IPS-NIHi7 (cell line): ENCODE measurements at regions not wholly inside any gene's neighbourhood (a gene's known extent, or its start where the extent isn't known, plus 50 kb on each side); places are given as distances from the start of the nearest gene placed in this dataset.

ENCODE experiments used
- DNase-seq: peaks from one replicate; pipeline ENCODE4 v3.0.0; 2012; ENCODE audit warnings: mixed read lengths; ENCODE audit errors: extremely low spot score

DNA sequence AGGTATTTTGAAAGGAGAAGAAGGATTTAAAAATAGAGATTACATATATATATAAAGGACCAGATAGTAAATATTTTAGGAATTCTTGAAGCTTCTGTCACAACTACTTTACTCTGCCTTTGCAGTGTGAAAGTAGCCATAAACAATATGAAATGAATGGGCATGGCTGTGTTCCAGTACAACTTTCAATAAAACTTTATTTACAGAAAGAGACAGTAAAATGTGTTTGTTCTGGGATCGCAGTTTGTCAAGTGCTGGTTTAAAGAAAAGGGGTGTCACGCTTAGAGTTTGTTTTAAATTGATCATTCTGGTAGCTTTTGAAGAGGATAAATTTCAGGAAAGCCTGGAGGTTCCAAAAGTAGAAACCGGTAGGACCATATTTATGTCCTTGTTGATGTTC lies 176.1 kb upstream of the HS3ST1 start:
- no peak for DNase-seq

DNA sequence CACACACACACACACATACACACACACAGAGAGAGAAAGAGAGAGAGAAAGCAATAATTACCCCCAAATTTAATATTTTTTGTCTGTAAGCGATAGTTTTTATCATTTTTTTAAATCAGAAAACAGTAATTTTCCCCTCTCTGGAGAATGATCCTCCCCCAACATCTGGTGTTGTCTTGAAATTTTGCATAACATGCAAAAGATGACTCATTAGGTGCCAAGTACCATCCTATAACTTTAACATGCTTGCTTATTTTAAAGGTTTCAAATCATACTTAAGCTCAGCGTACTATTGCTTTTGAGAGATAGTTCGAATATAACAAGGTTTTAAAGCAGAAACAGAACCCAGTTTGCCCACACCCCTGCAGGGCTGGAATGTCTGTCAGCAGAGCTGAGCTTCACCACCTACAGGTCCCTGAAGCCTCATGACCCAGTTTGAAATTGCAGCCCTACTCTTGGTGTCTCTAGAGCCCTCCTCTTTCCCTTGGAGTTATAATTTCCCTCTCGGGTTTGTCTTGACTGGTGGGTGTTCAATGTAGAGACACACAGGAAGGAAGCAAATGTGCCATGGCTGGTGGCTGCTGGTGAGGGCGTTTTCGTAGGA lies 175.0 kb upstream of the HS3ST1 start:
- no peak for DNase-seq

- no peak for DNase-seq
Measured at GRCh38 chr4:11602606-11603340, 174.1 kb upstream of the HS3ST1 start.

- DNase-seq: no peak
Measured at GRCh38 chr4:11599064-11599463, 170.4 kb upstream of the HS3ST1 start.

DNA sequence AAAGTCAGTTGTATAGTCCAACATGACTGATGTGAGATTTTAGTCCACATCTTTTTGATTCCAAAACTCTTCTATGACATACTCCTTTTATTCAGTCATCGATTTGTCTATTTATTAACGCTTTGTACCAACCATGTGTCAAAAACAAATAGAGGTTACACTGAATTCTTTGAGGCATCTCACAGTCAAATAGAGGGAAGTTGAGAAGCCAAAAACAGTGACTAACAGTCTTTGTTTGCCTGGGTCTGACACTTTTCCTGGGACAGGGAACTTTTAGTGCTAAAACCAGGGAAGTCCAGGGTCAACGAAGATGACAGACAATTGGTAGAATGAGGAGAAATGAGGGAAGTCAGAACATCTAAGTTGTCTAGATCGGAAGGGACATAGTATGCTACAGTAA lies 169.9 kb upstream of the HS3ST1 start:
- DNase-seq: no peak

DNA sequence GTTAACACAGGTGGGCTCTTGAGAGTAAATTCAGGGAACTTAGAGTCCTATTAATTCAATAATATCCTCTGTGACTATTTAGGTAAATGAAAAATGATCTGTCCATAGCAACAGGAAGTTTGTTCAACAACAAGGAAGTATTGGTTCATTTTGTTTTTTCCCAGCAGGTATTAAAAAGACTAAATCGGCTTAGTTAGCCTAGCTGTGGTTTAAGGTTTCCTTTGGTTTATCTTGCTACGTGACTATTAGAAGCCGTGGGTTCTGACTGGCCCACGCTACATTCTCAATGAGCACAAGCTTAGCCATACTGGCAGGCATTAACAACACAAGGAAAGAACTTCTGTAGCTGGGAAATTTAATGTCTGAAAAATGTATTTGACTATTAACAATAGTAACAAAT lies 168.8 kb upstream of the HS3ST1 start:
- DNase-seq: no peak

DNA sequence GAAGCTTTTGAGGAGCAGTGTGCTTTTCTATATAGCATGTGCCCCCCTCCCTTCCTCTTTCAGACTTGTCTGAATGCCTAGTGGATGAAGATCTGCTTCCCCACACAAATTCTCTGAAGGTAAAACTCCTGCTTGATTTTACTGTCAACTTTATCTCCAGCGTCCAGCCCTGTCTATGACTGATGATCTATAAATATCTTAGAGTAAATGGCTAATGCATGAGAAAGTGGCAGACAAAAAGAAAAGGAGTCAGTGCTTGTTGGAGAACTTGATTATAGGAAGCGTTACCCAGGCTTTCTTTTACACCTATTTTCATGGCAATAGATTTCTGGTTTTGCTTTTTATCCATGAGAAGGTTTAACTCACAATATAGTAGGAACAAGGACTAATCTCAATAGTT lies 168.3 kb upstream of the HS3ST1 start:
- no peak for DNase-seq

DNA sequence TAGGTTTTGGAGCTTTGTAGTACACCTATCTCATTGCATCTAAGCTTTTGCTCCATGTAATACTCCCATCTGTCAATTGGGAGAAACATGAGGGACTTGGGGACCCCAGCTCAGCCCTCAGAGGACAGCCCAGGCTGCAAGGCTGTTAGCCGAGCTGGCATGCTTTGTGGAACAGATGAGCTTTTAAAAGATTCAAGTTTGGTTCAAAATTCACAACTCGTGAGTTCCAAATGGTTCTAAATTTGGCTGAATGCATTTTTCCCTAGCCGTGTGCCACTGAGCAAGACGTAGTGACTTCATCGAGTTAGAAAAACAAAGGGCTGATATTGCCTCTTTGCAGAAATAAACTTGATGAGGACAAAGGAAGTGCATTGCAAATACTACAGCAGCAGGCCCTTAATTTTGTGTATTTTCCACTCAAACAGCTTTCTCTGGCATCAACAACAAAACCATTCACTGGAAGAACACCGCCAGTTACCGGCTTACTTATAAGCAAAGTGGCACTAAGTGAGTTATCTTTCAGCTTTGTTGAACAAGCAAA lies 165.0 kb upstream of the HS3ST1 start:
- no peak for DNase-seq

- DNase-seq: no peak
Measured at GRCh38 chr4:11592276-11592675, 163.6 kb upstream of the HS3ST1 start.

- no peak for DNase-seq
Measured at GRCh38 chr4:11590132-11590531, 161.4 kb upstream of the HS3ST1 start.

- no peak for DNase-seq
Measured at GRCh38 chr4:11589676-11590075, 161.0 kb upstream of the HS3ST1 start.

DNA sequence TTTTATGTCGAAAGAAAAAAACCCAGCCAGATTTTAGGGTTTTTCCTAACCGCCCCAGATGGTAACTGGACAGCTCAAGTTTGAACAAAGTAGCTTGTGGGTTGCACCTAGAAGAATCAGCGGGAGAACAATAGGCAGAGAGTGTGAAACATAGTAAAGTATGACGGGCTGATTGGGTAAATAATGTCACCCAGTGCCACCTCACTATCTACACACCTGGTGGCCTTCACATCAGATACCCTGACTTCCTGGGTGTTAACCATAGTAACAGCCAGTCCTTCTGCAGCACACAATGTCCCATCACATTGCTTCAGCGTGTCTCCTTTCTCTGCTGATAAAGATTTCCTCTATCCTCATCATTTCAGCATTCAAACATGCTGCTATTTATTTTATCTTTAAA lies 159.1 kb upstream of the HS3ST1 start:
- no peak for DNase-seq

- no peak for DNase-seq
Measured at GRCh38 chr4:11585506-11585905, 156.8 kb upstream of the HS3ST1 start.

GRCh38 chr4:11568511-11568910 lies 139.8 kb upstream of the HS3ST1 start:
- DNase-seq: no peak

- no peak for DNase-seq
Measured at GRCh38 chr4:11566444-11567022, 137.8 kb upstream of the HS3ST1 start.

- DNase-seq: no peak
Measured at GRCh38 chr4:11565899-11566298, 137.2 kb upstream of the HS3ST1 start.

DNA sequence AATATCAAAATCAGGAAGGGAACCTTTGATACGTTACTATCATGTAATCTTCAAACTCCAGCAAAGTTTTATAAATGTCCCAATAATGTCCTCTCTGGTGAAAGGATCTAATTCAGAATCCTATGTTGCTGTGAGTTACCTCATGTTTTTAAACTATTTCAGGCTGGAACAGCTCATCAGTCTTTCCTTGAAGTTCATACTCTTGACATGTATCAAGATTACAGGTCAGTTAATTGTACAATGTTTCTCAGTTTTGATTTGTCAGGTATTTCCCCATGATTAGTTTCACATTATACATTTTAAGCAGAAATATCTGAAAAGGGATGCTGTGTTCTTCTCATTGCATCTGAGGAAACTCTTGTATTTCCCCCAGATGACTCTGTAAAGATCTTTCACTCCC lies 136.5 kb upstream of the HS3ST1 start:
- no peak for DNase-seq

DNA sequence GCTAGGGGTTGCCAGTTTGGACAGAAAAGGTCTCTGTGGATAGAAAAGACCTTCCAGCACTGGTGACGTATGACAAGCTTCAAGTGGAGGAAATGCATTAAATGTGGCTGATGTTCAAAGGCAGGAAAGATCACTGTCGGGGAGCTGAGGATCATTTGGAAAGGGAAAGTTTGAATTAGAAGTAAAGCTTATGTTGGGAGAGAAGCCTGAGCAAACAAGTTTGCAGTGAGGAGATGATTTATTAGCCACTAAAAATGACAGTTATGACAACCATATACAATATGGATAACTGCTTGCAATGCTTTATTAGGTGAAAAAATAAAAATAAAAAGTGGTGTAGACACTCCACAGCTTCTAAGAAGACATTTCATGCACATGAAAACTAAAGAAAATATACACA lies 135.3 kb upstream of the HS3ST1 start:
- no peak for DNase-seq

DNA sequence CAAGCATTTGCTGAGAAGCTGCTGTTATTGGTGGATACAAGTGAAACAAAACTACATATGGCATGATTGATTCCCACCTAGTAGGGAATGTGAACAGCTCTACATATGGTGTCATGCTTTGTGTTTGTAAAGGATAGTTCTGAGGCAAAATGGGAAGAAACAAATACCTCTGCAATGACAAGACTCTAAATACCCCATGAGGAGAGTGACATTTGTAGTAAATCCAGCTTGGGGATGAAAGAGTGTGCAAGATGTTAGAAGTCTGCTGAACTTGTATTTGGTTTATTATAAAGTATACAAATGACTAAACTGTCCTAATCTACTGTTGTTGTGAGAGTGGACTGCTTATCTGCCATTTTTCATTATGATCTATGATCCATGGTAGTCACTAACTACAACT lies 120.8 kb upstream of the HS3ST1 start:
- DNase-seq: no peak

- DNase-seq: no peak
Measured at GRCh38 chr4:11548597-11549082, 119.9 kb upstream of the HS3ST1 start.

DNA sequence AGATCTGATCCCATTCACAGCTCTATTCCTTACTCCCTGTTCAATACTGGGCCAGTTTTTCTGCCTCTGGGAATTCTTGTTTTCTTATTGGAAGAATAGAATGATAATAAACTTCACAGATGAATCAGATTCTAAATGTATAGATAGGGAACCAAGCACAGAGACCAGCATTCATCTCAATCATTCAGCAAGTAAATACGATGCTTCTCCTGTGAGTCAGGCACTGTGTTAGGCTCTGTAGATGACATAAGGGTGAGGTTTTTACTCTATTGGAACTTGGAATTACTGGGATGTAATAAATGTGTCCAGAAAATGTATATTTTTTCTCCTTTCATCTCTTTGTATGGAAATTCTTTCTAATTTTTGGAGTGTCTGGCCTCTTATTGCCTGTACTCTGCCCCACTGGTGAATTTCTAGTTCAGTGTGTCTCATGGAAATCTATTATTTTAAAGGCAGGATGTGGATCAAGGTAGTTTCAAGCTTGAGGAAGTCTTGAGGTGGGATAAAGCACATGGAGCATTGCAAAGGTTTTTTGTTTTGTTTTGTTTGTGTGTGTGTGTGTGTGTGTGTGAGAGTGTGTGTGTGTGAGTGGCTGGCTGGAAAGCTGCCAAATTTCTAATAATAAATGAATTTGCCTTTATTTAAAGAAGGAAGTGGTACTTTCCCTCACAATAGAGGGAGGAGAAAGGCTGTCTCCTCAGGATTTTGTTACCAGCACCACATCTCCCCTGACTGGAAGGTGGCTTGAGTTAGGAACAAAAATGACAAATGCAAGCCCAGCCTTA lies 117.9 kb upstream of the HS3ST1 start:
- DNase-seq: no peak

- DNase-seq: no peak
Measured at GRCh38 chr4:11545651-11546050, 117.0 kb upstream of the HS3ST1 start.
